H54 (cell line): ENCODE measurements at regions not wholly inside any gene's neighbourhood (a gene's known extent, or its start where the extent isn't known, plus 50 kb on each side); places are given as distances from the start of the nearest gene placed in this dataset.

ENCODE experiments used
- DNase-seq: peaks from one replicate; pipeline ENCODE4 v3.0.0; 2011; ENCODE audit warnings: low spot score, mixed read lengths; ENCODE audit not compliant: insufficient read length
- FAIRE-seq: peaks from 3 replicates; lab custom pipeline; 2011; peaks lifted over from hg19 to GRCh38; lab: Jason Lieb, UNC
- POLR2A ChIP-seq: IDR thresholded peaks from 2 replicates; pipeline ENCODE4 v1.6.1; 2011; ENCODE audit warnings: low read depth, mild to moderate bottlenecking, low read length

- DNase-seq (no peak), FAIRE-seq (no peak)
- TF ChIP-seq POLR2A = no peak
These were observed 189.4 kb upstream of the SHH start for GRCh38 chr7:156001496-156002260.

- no peak for FAIRE-seq
These were observed 188.5 kb upstream of the SHH start for GRCh38 chr7:156000601-156001396.

GRCh38 chr7:155999631-156000489 lies 187.6 kb upstream of the SHH start:
- TF ChIP-seq POLR2A = no peak
- FAIRE-seq = no peak
- no peak for DNase-seq

More at GRCh38 chr7:156000601-156001396, 188.5 kb upstream of the SHH start:
- TF ChIP-seq POLR2A = no peak
- DNase-seq = no peak

- TF ChIP-seq POLR2A = no peak
- no peak for FAIRE-seq
- no peak for DNase-seq
These were observed 186.7 kb upstream of the SHH start for GRCh38 chr7:155998766-155999630.

GRCh38 chr7:155998328-155998691 lies 186.0 kb upstream of the SHH start:
- no peak for FAIRE-seq

GRCh38 chr7:155997431-155998327 lies 185.4 kb upstream of the SHH start:
- FAIRE-seq = no peak

More at GRCh38 chr7:155998328-155998691, 186.0 kb upstream of the SHH start:
- no peak for TF ChIP-seq POLR2A
- DNase-seq = no peak

GRCh38 chr7:155996718-155997280 lies 184.5 kb upstream of the SHH start:
- no peak for DNase-seq
- TF ChIP-seq POLR2A = no peak
- no peak for FAIRE-seq

More at GRCh38 chr7:155997431-155998327, 185.4 kb upstream of the SHH start:
- no peak for DNase-seq
- TF ChIP-seq POLR2A = no peak

GRCh38 chr7:155995183-155995612 lies 182.9 kb upstream of the SHH start:
- FAIRE-seq (no peak), DNase-seq (no peak)
- no peak for TF ChIP-seq POLR2A

- FAIRE-seq (no peak), DNase-seq (no peak)
These were observed 182.1 kb upstream of the SHH start for GRCh38 chr7:155994279-155994811.

GRCh38 chr7:155993420-155994278 lies 181.4 kb upstream of the SHH start:
- DNase-seq (no peak), FAIRE-seq (no peak)
- TF ChIP-seq POLR2A = no peak

More at GRCh38 chr7:155994279-155994811, 182.1 kb upstream of the SHH start:
- TF ChIP-seq POLR2A = no peak

GRCh38 chr7:155992974-155993373 lies 180.7 kb upstream of the SHH start:
- no peak for FAIRE-seq
- no peak for DNase-seq
- no peak for TF ChIP-seq POLR2A
